H1 (cell line): ENCODE measurements at regions not wholly inside any gene's neighbourhood (a gene's known extent, or its start where the extent isn't known, plus 50 kb on each side); places are given as distances from the start of the nearest gene placed in this dataset.

Experiments used
- GTF2F1 ChIP-seq: IDR thresholded peaks from 2 replicates; pipeline ENCODE4 v1.6.1; 2012; ENCODE audit warnings: low read depth, low read length, improper control_type of control experiment, borderline replicate concordance
- TCF12 ChIP-seq: IDR thresholded peaks from 2 replicates; pipeline ENCODE4 v1.6.1; 2011; ENCODE audit warnings: low read depth, mild to moderate bottlenecking, low read length
- USF2 ChIP-seq: IDR thresholded peaks from 2 replicates; pipeline ENCODE4 v1.6.1; 2011; ENCODE audit warnings: low read length, improper control_type of control experiment
- ZNF274 ChIP-seq: IDR thresholded peaks from 2 replicates; pipeline ENCODE4 v1.7.0; 2012; ENCODE audit warnings: low read length, borderline replicate concordance; ENCODE audit errors: extremely low read depth

GRCh38 chr6:71579902-71580301 is 291.3 kb downstream of the OGFRL1 start (continued):
- TF ChIP-seq ZNF274, result no peak
- no peak for TF ChIP-seq USF2
- TF ChIP-seq GTF2F1, result no peak
- no peak for TF ChIP-seq TCF12
